ENCODE measurements at regions not wholly inside any gene's neighbourhood (a gene's known extent, or its start where the extent isn't known, plus 50 kb on each side); places are given as distances from the start of the nearest gene placed in this dataset.

DNA sequence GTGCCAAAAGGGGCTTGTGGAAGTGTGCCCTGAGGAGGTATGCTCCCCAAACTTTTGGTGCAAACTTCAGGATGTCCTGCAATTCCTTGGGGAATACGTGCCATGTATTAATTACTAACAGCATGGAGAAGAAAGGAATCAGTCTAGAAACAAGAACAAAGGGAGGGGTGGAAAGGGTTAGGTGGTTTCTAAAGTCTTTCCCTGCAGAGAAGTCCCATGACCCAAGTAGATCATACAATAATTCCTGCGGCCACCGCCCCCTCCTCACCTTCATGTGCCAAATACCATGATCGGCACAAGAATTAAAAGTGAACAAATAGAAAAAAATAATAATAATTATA is 258.2 kb downstream of the PLPP3 start:
- no peak for TF ChIP-seq CTCF (IDR thresholded peaks at IDR 0.05; ENCODE audit: borderline replicate concordance, insufficient read depth, low read depth, low read length)
- H3K4me3 ChIP-seq (ENCODE audit: low read depth, low read length), result no peak overlapping the region

- no peak for TF ChIP-seq CTCF (IDR thresholded peaks at IDR 0.05; ENCODE audit: borderline replicate concordance, insufficient read depth, low read depth, low read length)
Measured at GRCh38 chr1:56320464-56321149, 258.8 kb downstream of the PLPP3 start.

GRCh38 chr1:56317722-56318121 is 261.6 kb downstream of the PLPP3 start:
- no peak for TF ChIP-seq CTCF (IDR thresholded peaks at IDR 0.05; ENCODE audit: borderline replicate concordance, insufficient read depth, low read depth, low read length)
- no peak overlapping the region for H3K4me3 ChIP-seq (ENCODE audit: low read depth, low read length)

More at GRCh38 chr1:56320464-56321149, 258.8 kb downstream of the PLPP3 start:
- no peak overlapping the region for H3K4me3 ChIP-seq (ENCODE audit: low read depth, low read length)

GRCh38 chr1:56315293-56315942 is 263.9 kb downstream of the PLPP3 start:
- no peak for TF ChIP-seq CTCF (IDR thresholded peaks at IDR 0.05; ENCODE audit: borderline replicate concordance, insufficient read depth, low read depth, low read length)
- no peak overlapping the region for H3K4me3 ChIP-seq (ENCODE audit: low read depth, low read length)

DNA sequence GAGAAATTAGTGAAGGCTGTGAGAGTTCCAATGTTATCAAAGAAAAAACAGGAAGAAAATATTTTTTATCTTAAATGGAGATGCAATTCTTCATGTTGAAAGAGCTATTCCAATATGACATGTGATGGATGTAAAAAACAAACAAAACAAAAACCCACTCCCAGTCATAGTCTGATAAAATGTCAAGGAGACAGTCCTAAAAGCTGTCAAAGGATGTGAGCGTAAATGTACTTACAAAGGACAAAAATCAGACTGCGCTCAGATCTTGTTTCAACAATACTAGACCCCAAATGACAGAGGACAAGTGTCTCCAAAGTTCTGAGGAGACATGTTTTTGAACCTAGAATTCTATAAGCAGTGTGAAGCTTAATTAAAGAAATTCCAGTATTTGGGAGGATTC is 265.8 kb downstream of the PLPP3 start:
- no peak for TF ChIP-seq CTCF (IDR thresholded peaks at IDR 0.05; ENCODE audit: borderline replicate concordance, insufficient read depth, low read depth, low read length)
- H3K4me3 ChIP-seq (ENCODE audit: low read depth, low read length), result no peak overlapping the region

DNA sequence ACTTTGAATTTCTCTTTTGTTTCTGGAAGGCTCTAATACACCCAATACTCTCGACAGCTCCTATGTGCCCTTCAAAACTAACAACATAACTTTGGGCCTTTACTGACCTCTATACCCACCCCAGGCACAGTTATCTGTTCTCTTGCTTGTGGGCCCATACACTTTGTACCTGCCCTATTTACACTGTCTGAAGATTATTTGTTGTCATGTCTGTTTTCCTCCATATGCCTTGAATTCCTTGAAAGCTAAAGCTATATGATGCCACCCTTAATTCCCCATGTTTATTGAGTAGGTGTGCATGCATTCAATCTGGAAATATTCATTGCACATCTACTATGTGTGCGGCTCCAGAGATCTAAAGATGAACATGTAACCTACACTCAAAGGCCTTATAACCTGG is 267.6 kb downstream of the PLPP3 start:
- no peak overlapping the region for H3K4me3 ChIP-seq (ENCODE audit: low read depth, low read length)
- TF ChIP-seq CTCF (IDR thresholded peaks at IDR 0.05; ENCODE audit: borderline replicate concordance, insufficient read depth, low read depth, low read length), result no peak

GRCh38 chr1:56310945-56311344 is 268.4 kb downstream of the PLPP3 start:
- no peak overlapping the region for H3K4me3 ChIP-seq (ENCODE audit: low read depth, low read length)
- no peak for TF ChIP-seq CTCF (IDR thresholded peaks at IDR 0.05; ENCODE audit: borderline replicate concordance, insufficient read depth, low read depth, low read length)

Measured in GM12875 (cell line).